ENCODE measurements at regions not wholly inside any gene's neighbourhood (a gene's known extent, or its start where the extent isn't known, plus 50 kb on each side); places are given as distances from the start of the nearest gene placed in this dataset.
A peak's percentile ranks its signal among the peaks of the same experiment; 100 is the strongest.
"Not testable (repeated sequence)": the region's sequence is repeated elsewhere in the genome, so short reads cannot be mapped to it uniquely, and the experiment has no call there.

DNA sequence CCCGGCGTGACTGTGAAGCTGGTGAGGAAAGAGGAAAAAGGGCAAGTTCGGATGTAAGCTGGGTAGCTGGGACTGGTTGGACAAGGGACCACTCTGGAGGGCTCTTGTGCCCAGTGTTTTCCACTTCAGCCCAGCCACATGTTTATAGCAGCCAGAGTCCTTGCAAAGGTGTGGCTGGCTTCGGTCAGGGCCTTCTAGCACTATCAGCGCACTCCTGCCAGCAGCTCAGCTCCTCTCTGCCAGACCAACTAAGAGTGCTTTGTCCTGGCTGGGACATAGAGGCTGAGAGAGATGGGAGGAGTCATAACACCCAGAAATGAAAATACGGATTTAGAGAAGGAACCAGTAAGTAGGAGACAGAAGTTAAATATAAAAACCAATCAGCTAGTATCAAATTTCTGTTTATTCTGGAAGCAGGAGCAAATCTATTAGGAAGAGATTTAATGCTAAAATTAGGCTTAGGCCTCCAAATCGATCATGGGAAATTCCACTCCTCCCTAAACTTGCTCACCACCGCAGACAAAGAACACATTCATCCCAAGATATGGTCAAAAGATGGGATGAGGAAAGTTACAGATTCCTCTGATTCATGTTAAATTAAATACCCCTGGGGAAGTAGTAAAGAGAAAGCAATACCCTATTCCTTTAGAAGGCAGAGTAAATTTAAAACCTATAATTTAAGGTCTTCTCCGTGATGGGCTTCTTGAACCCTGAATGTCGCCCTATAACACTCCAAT lies 135.0 kb downstream of the RALA start:
- H3K4me1 Mint-ChIP-seq, result no peaks in the 10 kb centered on the region
- Histone ChIP-seq H2AFZ (ENCODE audit: insufficient read depth, low read depth, low read length, poor library complexity, severe bottlenecking) (no peak overlapping the region), H3K4me3 (replicated peaks in 1 of 3; ENCODE audit: low read depth in 2 of 3, low read length in 3 of 3) (no peak overlapping the region), H3K79me2 (ENCODE audit: insufficient read depth, low read length) (no peaks in the 10 kb centered on the region), H3K9ac (ENCODE audit: insufficient read depth, low read length, poor library complexity, severe bottlenecking) (no peak overlapping the region), H3K27ac (ENCODE audit: low read depth in 1 of 2, low read length in 2 of 2) (no peak overlapping the region), H3K36me3 (replicated peaks in 1 of 2; ENCODE audit: control insufficient read depth in 1 of 2, insufficient read depth in 2 of 2, low read length in 2 of 2) (no peaks in the 10 kb centered on the region), H4K20me1 (ENCODE audit: insufficient read depth, low read length) (no peaks in the 10 kb centered on the region), H3K4me1 (ENCODE audit: control insufficient read depth in 1 of 2, insufficient read depth in 2 of 2, low read length in 2 of 2) (no peaks in the 10 kb centered on the region), H3K9me3 (replicated peaks in 1 of 2; ENCODE audit: control insufficient read depth in 1 of 2, insufficient read depth in 1 of 2, low read length in 2 of 2) (no peaks in the 10 kb centered on the region), H3K4me2 (replicated peaks; ENCODE audit: extremely low read depth, low read length, poor library complexity, severe bottlenecking) (no peak overlapping the region), H3K27me3 (ENCODE audit: control insufficient read depth in 2 of 2, insufficient read depth in 2 of 2, low read length in 2 of 2) (no peaks in the 10 kb centered on the region)
- intact Hi-C loops (cut with micrococcal nuclease), result no loop called here
- peak overlapping the region in 1 of 7 donors; percentile 37 for H3K27ac Mint-ChIP-seq
- peaks cover 0 to 1% (median 0%) of the 10 kb centered on the region in 3 donors for H3K27me3 Mint-ChIP-seq (ENCODE audit: low read depth in 3 of 3)
- peaks cover 0 to 9% (median 0%) of the 10 kb centered on the region in 7 donors for H3K9me3 Mint-ChIP-seq
- H3K36me3 Mint-ChIP-seq, result peaks cover under 1 to 8% of the 10 kb centered on the region in 2 donors
- WGBS (ENCODE audit: insufficient coverage), result 96% methylated on average over 3 of the region's 10 CpGs
- H3K4me3 Mint-ChIP-seq, result no peak overlapping the region
- TF ChIP-seq, protein P1, sequence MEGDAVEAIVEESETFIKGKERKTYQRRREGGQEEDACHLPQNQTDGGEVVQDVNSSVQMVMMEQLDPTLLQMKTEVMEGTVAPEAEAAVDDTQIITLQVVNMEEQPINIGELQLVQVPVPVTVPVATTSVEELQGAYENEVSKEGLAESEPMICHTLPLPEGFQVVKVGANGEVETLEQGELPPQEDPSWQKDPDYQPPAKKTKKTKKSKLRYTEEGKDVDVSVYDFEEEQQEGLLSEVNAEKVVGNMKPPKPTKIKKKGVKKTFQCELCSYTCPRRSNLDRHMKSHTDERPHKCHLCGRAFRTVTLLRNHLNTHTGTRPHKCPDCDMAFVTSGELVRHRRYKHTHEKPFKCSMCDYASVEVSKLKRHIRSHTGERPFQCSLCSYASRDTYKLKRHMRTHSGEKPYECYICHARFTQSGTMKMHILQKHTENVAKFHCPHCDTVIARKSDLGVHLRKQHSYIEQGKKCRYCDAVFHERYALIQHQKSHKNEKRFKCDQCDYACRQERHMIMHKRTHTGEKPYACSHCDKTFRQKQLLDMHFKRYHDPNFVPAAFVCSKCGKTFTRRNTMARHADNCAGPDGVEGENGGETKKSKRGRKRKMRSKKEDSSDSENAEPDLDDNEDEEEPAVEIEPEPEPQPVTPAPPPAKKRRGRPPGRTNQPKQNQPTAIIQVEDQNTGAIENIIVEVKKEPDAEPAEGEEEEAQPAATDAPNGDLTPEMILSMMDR (IDR thresholded peaks at IDR 0.05), result no peak
- no peak for DNase-seq

DNA sequence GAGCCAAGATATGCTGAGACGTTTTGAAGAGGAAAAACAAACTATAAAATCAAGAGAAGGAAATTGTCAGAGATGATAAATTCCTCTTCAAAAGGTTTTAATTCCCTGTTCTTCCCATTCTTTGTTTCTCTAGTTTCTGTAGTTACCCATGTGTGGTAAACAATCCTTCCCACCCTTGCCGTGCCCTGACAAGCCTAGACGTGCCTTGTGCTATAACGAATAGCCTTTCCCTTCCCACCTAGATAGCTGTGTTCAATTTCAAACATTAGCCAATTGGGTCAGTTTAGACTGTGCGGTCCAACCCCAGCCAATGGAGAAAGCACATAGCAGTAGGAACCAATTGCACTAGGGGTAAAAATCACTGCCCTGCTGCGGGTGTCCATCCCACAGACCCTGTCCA lies 138.1 kb downstream of the RALA start:
- 91% methylated on average over 4 of the region's 6 CpGs for WGBS (ENCODE audit: insufficient coverage)
- no peaks in the 10 kb centered on the region for H3K27me3 Mint-ChIP-seq (ENCODE audit: low read depth in 3 of 3)
- H3K27me3 ChIP-seq (ENCODE audit: control insufficient read depth in 2 of 2, insufficient read depth in 2 of 2, low read length in 2 of 2), result no peaks in the 10 kb centered on the region
- intact Hi-C loops (cut with micrococcal nuclease), result no loop called here
- peaks cover 0 to 9% (median 0%) of the 10 kb centered on the region in 7 donors for H3K9me3 Mint-ChIP-seq
- no peak for DNase-seq
- no peaks in the 10 kb centered on the region for H3K79me2 ChIP-seq (ENCODE audit: insufficient read depth, low read length)
- H3K36me3 ChIP-seq (replicated peaks in 1 of 2; ENCODE audit: control insufficient read depth in 1 of 2, insufficient read depth in 2 of 2, low read length in 2 of 2), result no peaks in the 10 kb centered on the region
- H3K4me2 ChIP-seq (replicated peaks; ENCODE audit: extremely low read depth, low read length, poor library complexity, severe bottlenecking), result no peak overlapping the region
- H4K20me1 ChIP-seq (ENCODE audit: insufficient read depth, low read length), result no peaks in the 10 kb centered on the region
- H3K4me1 Mint-ChIP-seq, result no peaks in the 10 kb centered on the region
- no peak overlapping the region for H3K27ac Mint-ChIP-seq
- no peak overlapping the region for H2AFZ ChIP-seq (ENCODE audit: insufficient read depth, low read depth, low read length, poor library complexity, severe bottlenecking)
- no peak overlapping the region for H3K9ac ChIP-seq (ENCODE audit: insufficient read depth, low read length, poor library complexity, severe bottlenecking)
- H3K36me3 Mint-ChIP-seq, result peaks cover 4 to 20% of the 10 kb centered on the region in 2 donors
- no peaks in the 10 kb centered on the region for H3K9me3 ChIP-seq (replicated peaks in 1 of 2; ENCODE audit: control insufficient read depth in 1 of 2, insufficient read depth in 1 of 2, low read length in 2 of 2)
- H3K4me1 ChIP-seq (ENCODE audit: control insufficient read depth in 1 of 2, insufficient read depth in 2 of 2, low read length in 2 of 2), result no peaks in the 10 kb centered on the region
- no peak overlapping the region for H3K4me3 Mint-ChIP-seq
- no peak overlapping the region for H3K27ac ChIP-seq (ENCODE audit: low read depth in 1 of 2, low read length in 2 of 2)
- no peak overlapping the region for H3K4me3 ChIP-seq (replicated peaks in 1 of 3; ENCODE audit: low read depth in 2 of 3, low read length in 3 of 3)
- TF ChIP-seq, protein P1 (IDR thresholded peaks at IDR 0.05), result no peak

DNA sequence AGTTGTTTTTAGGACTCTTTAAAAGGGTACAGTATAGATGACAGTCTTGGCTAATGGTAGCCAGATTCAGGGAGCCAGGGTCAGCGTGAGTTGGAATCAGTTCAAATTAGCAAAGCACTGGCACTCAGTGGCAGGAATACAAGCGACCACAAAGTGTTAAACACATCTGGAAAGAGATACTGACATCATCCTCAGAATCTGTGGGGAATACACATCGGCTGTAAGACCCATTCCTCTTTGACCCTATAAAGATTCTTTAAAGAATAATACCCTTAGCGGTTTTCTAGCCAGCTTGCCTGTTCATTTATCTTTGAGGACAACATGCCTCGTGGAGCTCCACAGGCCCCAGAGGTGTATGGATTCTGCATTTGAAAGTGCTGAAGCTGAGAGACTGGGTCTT lies 139.1 kb downstream of the RALA start:
- H3K27me3 ChIP-seq (ENCODE audit: control insufficient read depth in 2 of 2, insufficient read depth in 2 of 2, low read length in 2 of 2); intact Hi-C loops (cut with micrococcal nuclease); H3K4me3 ChIP-seq (replicated peaks in 1 of 3; ENCODE audit: low read depth in 2 of 3, low read length in 3 of 3); H3K4me1 ChIP-seq (ENCODE audit: control insufficient read depth in 1 of 2, insufficient read depth in 2 of 2, low read length in 2 of 2); H3K9me3 Mint-ChIP-seq; H3K36me3 ChIP-seq (replicated peaks in 1 of 2; ENCODE audit: control insufficient read depth in 1 of 2, insufficient read depth in 2 of 2, low read length in 2 of 2); H4K20me1 ChIP-seq (ENCODE audit: insufficient read depth, low read length); H3K27ac Mint-ChIP-seq; H3K9me3 ChIP-seq (replicated peaks in 1 of 2; ENCODE audit: control insufficient read depth in 1 of 2, insufficient read depth in 1 of 2, low read length in 2 of 2); H3K27ac ChIP-seq (ENCODE audit: low read depth in 1 of 2, low read length in 2 of 2); H3K4me3 Mint-ChIP-seq; H2AFZ ChIP-seq (ENCODE audit: insufficient read depth, low read depth, low read length, poor library complexity, severe bottlenecking); H3K9ac ChIP-seq (ENCODE audit: insufficient read depth, low read length, poor library complexity, severe bottlenecking); H3K4me2 ChIP-seq (replicated peaks; ENCODE audit: extremely low read depth, low read length, poor library complexity, severe bottlenecking); H3K4me1 Mint-ChIP-seq; DNase-seq; H3K27me3 Mint-ChIP-seq (ENCODE audit: low read depth in 3 of 3); H3K79me2 ChIP-seq (ENCODE audit: insufficient read depth, low read length): not testable (repeated sequence)
- no CpG with 5 or more reads among the region's 5 CpGs for WGBS (ENCODE audit: insufficient coverage)
- H3K36me3 Mint-ChIP-seq, result peaks cover 8 to 26% of the 10 kb centered on the region in 2 donors
